PC-3 (cell line): ENCODE measurements at regions not wholly inside any gene's neighbourhood (a gene's known extent, or its start where the extent isn't known, plus 50 kb on each side); places are given as distances from the start of the nearest gene placed in this dataset.

Experiments used
- ATAC-seq: fragments of 200-7000 bp; cut with Tn5 transposase; 2 replicates; pipeline ENCODE4 v1.9.1; 2020; ENCODE audit warnings: mild to moderate bottlenecking, moderate library complexity
- BruUV-seq: library from RNA; stranded (reverse); fragments of 400-500 nt; replicated peaks from 2 replicates; lab custom pipeline; 2021; lab: Mats Ljungman, UMichigan
- CTCF ChIA-PET: fragments of 300-600 bp; sonication (Branson Sonifier 250); formaldehyde crosslinking; loops from one replicate; lab custom pipeline; 2022; ENCODE audit warnings: antibody characterized with exemption; lab: Charles Lee
- POLR2A ChIA-PET: fragments of 300-600 bp; sonication (Branson Sonifier 250); formaldehyde crosslinking; loops from one replicate; lab custom pipeline; 2022; ENCODE audit warnings: antibody characterized with exemption; ENCODE audit not compliant: unreplicated experiment; lab: Charles Lee
- DNase-seq: peaks from one replicate; pipeline ENCODE4 v3.0.0-alpha.2; 2015
- H2AFZ ChIP-seq: fragments of 300-600 bp; sonication (generic); 2 replicates; pipeline ENCODE4 v1.6.0; 2016; ENCODE audit warnings: antibody characterized with exemption, low read length
- H3F3A ChIP-seq: fragments of 300-600 bp; sonication (generic); one replicate; pipeline ENCODE4 v1.6.0; 2017; ENCODE audit warnings: antibody characterized with exemption, low read length, control low read depth, mild to moderate bottlenecking; ENCODE audit not compliant: unreplicated experiment
- H3K27ac ChIP-seq: fragments of 300-600 bp; sonication (generic); 2 replicates; pipeline ENCODE4 v1.5.1; 2016; ENCODE audit warnings: mild to moderate bottlenecking, low read length
- H3K27me3 ChIP-seq: fragments of 300-600 bp; sonication (generic); 2 replicates; pipeline ENCODE4 v1.6.1; 2016; ENCODE audit warnings: low read length, mixed read lengths
- H3K36me3 ChIP-seq: fragments of 300-600 bp; sonication (generic); 2 replicates; pipeline ENCODE4 v1.6.1; 2016; ENCODE audit warnings: low read depth, mixed run types, low read length, mixed read lengths
- H3K4me1 ChIP-seq: fragments of 300-600 bp; sonication (generic); 2 replicates; pipeline ENCODE4 v1.5.1; 2016; ENCODE audit warnings: low read length; ENCODE audit not compliant: insufficient read depth
- H3K4me2 ChIP-seq: fragments of 300-600 bp; sonication (generic); 2 replicates; pipeline ENCODE4 v1.6.0; 2016; ENCODE audit warnings: low read length
- H3K4me3 ChIP-seq: fragments of 300-600 bp; sonication (generic); 2 replicates; pipeline ENCODE4 v1.5.1; 2016; ENCODE audit warnings: mild to moderate bottlenecking, low read length, mixed read lengths
- H3K79me2 ChIP-seq: fragments of 300-600 bp; sonication (generic); 2 replicates; pipeline ENCODE4 v1.6.1; 2017; ENCODE audit warnings: low read length, mixed read lengths
- H3K9ac ChIP-seq: fragments of 300-600 bp; sonication (generic); 2 replicates; pipeline ENCODE4 v1.6.0; 2016; ENCODE audit warnings: mild to moderate bottlenecking, low read length
- H3K9me2 ChIP-seq: fragments of 300-600 bp; sonication (generic); replicated peaks from 2 replicates; pipeline ENCODE4 v1.6.1; 2016; ENCODE audit warnings: mixed run types, low read length, mixed read lengths
- H3K9me3 ChIP-seq: fragments of 300-600 bp; sonication (generic); 2 replicates; pipeline ENCODE4 v1.6.1; 2016; ENCODE audit warnings: low read length, mixed read lengths
- H4K20me1 ChIP-seq: fragments of 300-600 bp; sonication (generic); 2 replicates; pipeline ENCODE4 v1.6.1; 2016; ENCODE audit warnings: low read length, mixed read lengths
- EZH2 ChIP-seq: fragments of 300-600 bp; sonication (generic); IDR thresholded peaks from one replicate; pipeline ENCODE4 v1.6.1; 2017; ENCODE audit warnings: antibody characterized with exemption, mild to moderate bottlenecking, low read length; ENCODE audit not compliant: unreplicated experiment
- EZH2phosphoT487 ChIP-seq: fragments of 300-600 bp; sonication (generic); IDR thresholded peaks from 2 replicates; pipeline ENCODE4 v1.6.1; 2018; ENCODE audit warnings: mild to moderate bottlenecking, antibody characterized with exemption, low read length, borderline replicate concordance
- intact Hi-C: fragments of 100-400 bp; cut with micrococcal nuclease; formaldehyde crosslinking; loops from 2 replicates; pipeline ENCODE4 v1.9.0; 2023
- TF ChIP-seq, protein P1 (sequence below): fragments of 300-600 bp; sonication (generic); conservative IDR thresholded peaks from 2 replicates; pipeline ENCODE4 v1.5.1; 2017; ENCODE audit warnings: antibody characterized with exemption, low read depth, mild to moderate bottlenecking, low read length

DNA sequence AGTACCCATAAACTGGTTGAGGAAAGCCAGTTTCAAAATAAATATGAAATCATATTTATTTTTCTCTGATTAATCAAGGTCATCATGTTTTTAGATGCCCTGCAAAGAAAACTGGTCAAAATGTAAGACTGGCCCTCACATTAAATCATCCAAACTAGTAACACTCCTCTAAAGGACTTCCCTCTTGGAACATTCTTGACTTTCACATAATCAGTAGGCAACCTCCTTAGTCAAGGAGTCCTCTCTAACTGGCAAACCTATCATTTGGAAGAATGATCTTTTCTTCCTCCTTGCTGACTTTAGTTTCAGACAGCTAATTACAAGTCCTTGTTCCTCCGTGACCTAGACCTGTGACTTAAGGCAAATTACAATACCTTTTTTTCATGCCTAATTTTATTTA is 82.5 kb upstream of the DCBLD2 start:
- 0 out of 2 replicates have a peak, but pooled peaks have one; percentile 9 for ATAC-seq
- H3K27ac ChIP-seq, result peak overlapping the region; percentile 65
- no TSS peak for BruUV-seq
- intact Hi-C loops, result loop anchor here (2.0 kb wide), 2 partner anchors 29 to 381 kb away; no protein-coding TSS in a partner anchor
- ChIA-PET POLR2A (interaction anchor here (2.4 kb wide), 1 partner anchor 82 kb away, joined by 33 read pairs; the partner anchor contains the start of gene DCBLD2), CTCF (no interaction called here)
- TF ChIP-seq EZH2, result no peak
- TF ChIP-seq EZH2phosphoT487, result no peak
- TF ChIP-seq, protein P1, sequence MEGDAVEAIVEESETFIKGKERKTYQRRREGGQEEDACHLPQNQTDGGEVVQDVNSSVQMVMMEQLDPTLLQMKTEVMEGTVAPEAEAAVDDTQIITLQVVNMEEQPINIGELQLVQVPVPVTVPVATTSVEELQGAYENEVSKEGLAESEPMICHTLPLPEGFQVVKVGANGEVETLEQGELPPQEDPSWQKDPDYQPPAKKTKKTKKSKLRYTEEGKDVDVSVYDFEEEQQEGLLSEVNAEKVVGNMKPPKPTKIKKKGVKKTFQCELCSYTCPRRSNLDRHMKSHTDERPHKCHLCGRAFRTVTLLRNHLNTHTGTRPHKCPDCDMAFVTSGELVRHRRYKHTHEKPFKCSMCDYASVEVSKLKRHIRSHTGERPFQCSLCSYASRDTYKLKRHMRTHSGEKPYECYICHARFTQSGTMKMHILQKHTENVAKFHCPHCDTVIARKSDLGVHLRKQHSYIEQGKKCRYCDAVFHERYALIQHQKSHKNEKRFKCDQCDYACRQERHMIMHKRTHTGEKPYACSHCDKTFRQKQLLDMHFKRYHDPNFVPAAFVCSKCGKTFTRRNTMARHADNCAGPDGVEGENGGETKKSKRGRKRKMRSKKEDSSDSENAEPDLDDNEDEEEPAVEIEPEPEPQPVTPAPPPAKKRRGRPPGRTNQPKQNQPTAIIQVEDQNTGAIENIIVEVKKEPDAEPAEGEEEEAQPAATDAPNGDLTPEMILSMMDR, result no peak
- H2AFZ ChIP-seq, result no peak overlapping the region
- no peaks in the 10 kb centered on the region for H3K27me3 ChIP-seq
- peak; percentile 20 for DNase-seq
- H3K4me3 ChIP-seq, result peak overlapping the region; percentile 62
- H3K9me3 ChIP-seq, result no peaks in the 10 kb centered on the region
- peak overlapping the region; percentile 76 for H3K4me2 ChIP-seq
- peaks cover 67% of the 10 kb centered on the region for H3K4me1 ChIP-seq
- H3K9me2 ChIP-seq, result no peaks in the 10 kb centered on the region
- no peaks in the 10 kb centered on the region for H4K20me1 ChIP-seq
- no peaks in the 10 kb centered on the region for H3K36me3 ChIP-seq
- no peaks in the 10 kb centered on the region for H3F3A ChIP-seq
- peak overlapping the region; percentile 69 for H3K9ac ChIP-seq
- peaks cover 63% of the 10 kb centered on the region for H3K79me2 ChIP-seq

DNA sequence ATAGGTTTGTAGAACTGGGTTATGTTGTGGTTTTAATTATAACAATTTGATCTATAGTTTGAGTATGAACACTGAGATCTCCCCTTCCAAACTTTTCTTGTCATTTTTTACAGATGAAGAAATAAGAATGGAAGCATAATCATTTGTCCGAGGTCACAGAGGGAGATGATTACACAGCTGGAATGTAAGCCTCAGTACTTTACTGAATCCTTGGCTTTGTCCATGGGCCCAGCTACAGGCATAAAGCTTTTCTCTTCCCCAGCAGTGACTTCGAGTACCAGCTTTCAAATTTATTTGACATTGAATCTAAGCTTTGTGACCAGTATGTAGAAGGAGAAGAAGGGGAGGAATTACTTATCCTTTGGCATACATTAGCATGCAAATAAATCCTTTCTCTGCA is 80.9 kb upstream of the DCBLD2 start:
- TF ChIP-seq EZH2 (no peak), EZH2phosphoT487 (no peak)
- TF ChIP-seq, protein P1, result no peak

DNA sequence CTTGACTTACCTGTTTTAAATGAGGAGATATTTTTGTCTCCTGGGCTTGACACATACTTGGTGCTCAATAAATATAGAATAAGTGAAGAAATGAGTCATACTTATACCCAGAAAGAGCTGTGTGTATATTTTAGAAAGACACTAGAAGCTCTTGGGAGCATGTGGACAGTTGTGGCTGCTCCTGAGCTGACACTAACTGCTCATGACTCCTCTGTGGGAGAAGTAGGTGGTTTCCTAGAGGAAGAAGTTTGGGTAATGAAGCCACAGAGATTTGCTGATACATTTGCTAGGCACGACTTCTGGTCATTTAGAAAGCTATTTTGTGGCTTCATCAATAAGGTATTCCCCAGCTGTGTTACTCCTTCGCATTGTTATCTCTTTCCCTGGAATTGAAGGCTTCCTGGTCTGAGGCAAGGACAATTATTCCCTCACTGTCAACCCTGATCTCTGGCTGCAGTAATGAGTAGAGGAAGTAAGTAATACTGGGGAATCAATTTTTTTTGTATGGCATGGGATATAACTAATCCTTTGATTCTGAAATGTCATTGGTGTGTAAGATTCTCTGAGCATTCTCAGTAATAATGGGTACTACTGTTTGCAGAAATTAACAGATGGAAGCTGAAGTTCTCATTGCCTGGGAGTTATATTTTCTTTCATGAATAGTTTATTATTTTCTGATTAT is 79.6 kb upstream of the DCBLD2 start:
- Histone ChIP-seq H3K9ac (peak overlapping the region; percentile 69), H3K27ac (peak overlapping the region; percentile 98), H3K27me3 (no peaks in the 10 kb centered on the region), H3F3A (peaks cover 4% of the 10 kb centered on the region), H3K4me1 (peaks cover 87% of the 10 kb centered on the region), H3K36me3 (no peaks in the 10 kb centered on the region), H3K79me2 (peaks cover 79% of the 10 kb centered on the region), H3K4me2 (peak overlapping the region; percentile 76), H3K4me3 (peak overlapping the region; percentile 62), H3K9me2 (no peaks in the 10 kb centered on the region), H2AFZ (0 out of 2 replicates have a peak overlapping the region, but pooled peaks have one; percentile 39), H4K20me1 (no peaks in the 10 kb centered on the region), H3K9me3 (no peaks in the 10 kb centered on the region)
- BruUV-seq, result TSS peak; percentile 36
- CTCF ChIA-PET, result interaction anchor here (0.6 to 0.8 kb wide), 2 partner anchors 10 to 77 kb away, joined by 3 to 4 read pairs; no protein-coding TSS in a partner anchor
- TF ChIP-seq EZH2phosphoT487, result no peak
- ATAC-seq, result peak; percentile 22; the same call in 1 of the 2 replicates
- POLR2A ChIA-PET, result interaction anchor here (0.6 to 0.8 kb wide), 2 partner anchors 9 to 168 kb away, joined by 5 to 14 read pairs; no protein-coding TSS in a partner anchor
- peak; percentile 77 for DNase-seq
- intact Hi-C loops, result no loop called here

More for the DNA sequence above, 80.9 kb upstream of the DCBLD2 start:
- ChIA-PET POLR2A (interaction anchor here (0.6 to 2.4 kb wide), 4 partner anchors 10 to 164 kb away, joined by 3 to 33 read pairs (median 4); partner anchors contain the start of gene DCBLD2), CTCF (no interaction called here)
- ATAC-seq (no peak), DNase-seq (peak; percentile 36)
- Histone ChIP-seq H3K79me2 (peaks cover 72% of the 10 kb centered on the region), H2AFZ (no peak overlapping the region), H4K20me1 (no peaks in the 10 kb centered on the region), H3K9me2 (no peaks in the 10 kb centered on the region), H3K36me3 (no peaks in the 10 kb centered on the region), H3K9me3 (no peaks in the 10 kb centered on the region), H3K4me2 (peak overlapping the region; percentile 76), H3K27ac (peak overlapping the region; percentile 98), H3K4me1 (peaks cover 81% of the 10 kb centered on the region), H3K9ac (peak overlapping the region; percentile 69), H3K4me3 (peak overlapping the region; percentile 62), H3F3A (no peaks in the 10 kb centered on the region), H3K27me3 (no peaks in the 10 kb centered on the region)
- BruUV-seq, result no TSS peak
- intact Hi-C loops, result no loop called here
